Caco-2 (cell line): ENCODE measurements at regions not wholly inside any gene's neighbourhood (a gene's known extent, or its start where the extent isn't known, plus 50 kb on each side); places are given as distances from the start of the nearest gene placed in this dataset.
A peak's percentile ranks its signal among the peaks of the same experiment; 100 is the strongest.

Source experiments
- BruUV-seq: library from RNA; stranded (reverse); fragments of 400-500 nt; replicated peaks from 2 replicates; lab custom pipeline; 2021; lab: Mats Ljungman, UMichigan
- CTCF ChIA-PET: fragments of 300-600 bp; sonication (Branson Sonifier 250); formaldehyde crosslinking; loops from one replicate; lab custom pipeline; 2022; ENCODE audit warnings: antibody characterized with exemption; lab: Charles Lee
- POLR2A ChIA-PET: fragments of 300-600 bp; sonication (Branson Sonifier 250); formaldehyde crosslinking; loops from one replicate; lab custom pipeline; 2022; ENCODE audit warnings: antibody characterized with exemption; lab: Charles Lee
- DNase-seq, 2 experiments: peaks; one replicate each; pipeline versions ENCODE4 v3.0.0 to v3.0.0-alpha.2; 2020 to 2022
- H3K27me3 ChIP-seq: replicated peaks from 2 replicates; pipeline ENCODE4 v1.6.0; 2011; ENCODE audit warnings: low read length; ENCODE audit not compliant: control insufficient read depth, insufficient read depth
- H3K36me3 ChIP-seq: 2 replicates; pipeline ENCODE4 v1.5.1; 2011; ENCODE audit warnings: low read length; ENCODE audit not compliant: control insufficient read depth, insufficient read depth
- H3K4me1 ChIP-seq: fragments of 250-450 bp; sonication (Bioruptor Pico); 2 replicates; pipeline ENCODE4 v1.5.1; 2020; ENCODE audit warnings: mild to moderate bottlenecking
- H3K4me3 ChIP-seq: 2 replicates; pipeline ENCODE4 v1.5.1; 2011; ENCODE audit warnings: low read depth, mild to moderate bottlenecking, control low read depth, low read length
- H3K9me3 ChIP-seq: fragments of 250-450 bp; sonication (Bioruptor Pico); 2 replicates; pipeline ENCODE4 v1.5.1; 2020; ENCODE audit warnings: mild to moderate bottlenecking, moderate library complexity
- H3K27ac Mint-ChIP-seq: one replicate; pipeline ENCODE4 v1.8.0; 2022; ENCODE audit warnings: mixed read lengths; ENCODE audit not compliant: unreplicated experiment
- H3K27me3 Mint-ChIP-seq: one replicate; pipeline ENCODE4 v1.8.0; 2022; ENCODE audit warnings: mixed read lengths; ENCODE audit not compliant: insufficient read depth, unreplicated experiment
- H3K36me3 Mint-ChIP-seq: one replicate; pipeline ENCODE4 v1.8.0; 2022; ENCODE audit warnings: mild to moderate bottlenecking, mixed read lengths; ENCODE audit not compliant: insufficient read depth, unreplicated experiment
- H3K4me1 Mint-ChIP-seq: one replicate; pipeline ENCODE4 v1.8.0; 2022; ENCODE audit warnings: low read depth, mixed read lengths; ENCODE audit not compliant: unreplicated experiment
- H3K4me3 Mint-ChIP-seq: one replicate; pipeline ENCODE4 v1.8.0; 2022; ENCODE audit warnings: mild to moderate bottlenecking, moderate library complexity, mixed read lengths; ENCODE audit not compliant: unreplicated experiment
- H3K9me3 Mint-ChIP-seq: one replicate; pipeline ENCODE4 v1.8.0; 2022; ENCODE audit warnings: mixed read lengths; ENCODE audit not compliant: unreplicated experiment
- CTCF ChIP-seq, 2 experiments: fragments of 200-600 bp in 1 of 2; IDR thresholded peaks; 1 replicate in 1 of 2; 2 replicates in 1 of 2; pipeline versions ENCODE4 v1.5.1 to v1.8.0; 2011 to 2022; ENCODE audit warnings: antibody characterized with exemption in 1 of 2, control low read depth in 1 of 2, inconsistent platforms in 1 of 2, low read depth in 1 of 2, low read length in 1 of 2, mild to moderate bottlenecking in 1 of 2, moderate library complexity in 1 of 2; ENCODE audit not compliant: insufficient read depth in 1 of 2, severe bottlenecking in 1 of 2, unreplicated experiment in 1 of 2
- intact Hi-C: fragments of 100-400 bp; cut with micrococcal nuclease; formaldehyde crosslinking; loops from one replicate; pipeline ENCODE4 v1.10.0; 2022; ENCODE audit not compliant: unreplicated experiment

GRCh38 chr10:3239066-3239919 is 66.7 kb upstream of the PITRM1 start:
- CTCF ChIA-PET = interaction anchor here (0.6 kb wide), 1 partner anchor 42 kb away, joined by 3 read pairs; no protein-coding TSS in a partner anchor
- POLR2A ChIA-PET = no interaction called here
- no peaks in the 10 kb centered on the region for H3K9me3 Mint-ChIP-seq
- no TSS peak for BruUV-seq
- H3K4me3 Mint-ChIP-seq = no peak overlapping the region
- Histone ChIP-seq H3K9me3 (no peaks in the 10 kb centered on the region), H3K36me3 (no peaks in the 10 kb centered on the region), H3K4me3 (no peak overlapping the region), H3K4me1 (no peaks in the 10 kb centered on the region), H3K27me3 (no peaks in the 10 kb centered on the region)
- peak; percentile 75 to 86 for DNase-seq
- peak; percentile 96 to 99 for TF ChIP-seq CTCF (IDR thresholded peaks at IDR 0.05; ENCODE audit: insufficient read depth in 1 of 2, low read depth in 1 of 2, low read length in 1 of 2, severe bottlenecking in 1 of 2, unreplicated experiment in 1 of 2)
- H3K36me3 Mint-ChIP-seq = no peaks in the 10 kb centered on the region
- peaks cover 6% of the 10 kb centered on the region for H3K27me3 Mint-ChIP-seq
- H3K27ac Mint-ChIP-seq = no peak overlapping the region
- intact Hi-C loops = loop anchor here (1.0 kb wide), 4 partner anchors 42 to 1417 kb away; no protein-coding TSS in a partner anchor
- no peaks in the 10 kb centered on the region for H3K4me1 Mint-ChIP-seq

GRCh38 chr10:3238115-3238871 is 65.7 kb upstream of the PITRM1 start:
- Histone ChIP-seq H3K4me1 (no peaks in the 10 kb centered on the region), H3K36me3 (no peaks in the 10 kb centered on the region), H3K27me3 (no peaks in the 10 kb centered on the region), H3K9me3 (no peaks in the 10 kb centered on the region), H3K4me3 (no peak overlapping the region)
- no peak for DNase-seq
- no TSS peak for BruUV-seq
- no peaks in the 10 kb centered on the region for H3K4me1 Mint-ChIP-seq
- H3K27ac Mint-ChIP-seq = no peak overlapping the region
- intact Hi-C loops = no loop called here
- no peaks in the 10 kb centered on the region for H3K36me3 Mint-ChIP-seq
- peaks cover 6% of the 10 kb centered on the region for H3K27me3 Mint-ChIP-seq
- POLR2A ChIA-PET = no interaction called here
- CTCF ChIA-PET = interaction anchor here (0.6 kb wide), 1 partner anchor 41 kb away, joined by 3 read pairs; no protein-coding TSS in a partner anchor
- H3K9me3 Mint-ChIP-seq = no peaks in the 10 kb centered on the region
- no peak for TF ChIP-seq CTCF (IDR thresholded peaks at IDR 0.05; ENCODE audit: insufficient read depth in 1 of 2, low read depth in 1 of 2, low read length in 1 of 2, severe bottlenecking in 1 of 2, unreplicated experiment in 1 of 2)
- no peak overlapping the region for H3K4me3 Mint-ChIP-seq

GRCh38 chr10:3237530-3237929 is 64.9 kb upstream of the PITRM1 start:
- no peaks in the 10 kb centered on the region for H3K9me3 Mint-ChIP-seq
- ChIA-PET POLR2A (no interaction called here), CTCF (no interaction called here)
- Histone ChIP-seq H3K36me3 (no peaks in the 10 kb centered on the region), H3K9me3 (no peaks in the 10 kb centered on the region), H3K4me1 (no peaks in the 10 kb centered on the region), H3K4me3 (no peak overlapping the region), H3K27me3 (no peaks in the 10 kb centered on the region)
- H3K4me3 Mint-ChIP-seq = no peak overlapping the region
- no TSS peak for BruUV-seq
- intact Hi-C loops = no loop called here
- no peak overlapping the region for H3K27ac Mint-ChIP-seq
- no peak for DNase-seq
- H3K27me3 Mint-ChIP-seq = peaks cover 6% of the 10 kb centered on the region
- no peak for TF ChIP-seq CTCF (IDR thresholded peaks at IDR 0.05; ENCODE audit: insufficient read depth in 1 of 2, low read depth in 1 of 2, low read length in 1 of 2, severe bottlenecking in 1 of 2, unreplicated experiment in 1 of 2)
- H3K4me1 Mint-ChIP-seq = no peaks in the 10 kb centered on the region
- no peaks in the 10 kb centered on the region for H3K36me3 Mint-ChIP-seq
